ENCODE measurements at regions not wholly inside any gene's neighbourhood (a gene's known extent, or its start where the extent isn't known, plus 50 kb on each side); places are given as distances from the start of the nearest gene placed in this dataset.

DNA sequence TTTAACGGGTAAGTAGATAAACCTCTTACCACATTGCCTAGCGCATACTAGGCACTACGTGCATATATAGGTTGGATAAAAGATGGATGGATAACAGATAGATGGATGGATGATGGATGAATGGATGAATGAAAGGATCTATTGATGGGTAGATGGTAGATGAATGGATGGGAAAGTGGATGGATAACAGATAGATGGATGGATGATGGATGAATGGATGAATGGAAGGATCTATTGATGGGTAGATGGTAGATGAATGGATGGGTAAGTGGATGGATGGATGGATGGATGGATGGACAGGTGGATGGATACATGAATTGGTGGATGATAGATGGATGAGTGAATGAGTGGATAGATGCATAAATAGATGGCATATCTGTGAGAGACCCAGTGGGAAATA is 555.0 kb downstream of the MN1 start:
- no peak overlapping the region for H2BK20ac ChIP-seq (ENCODE audit: low read depth, low read length, poor library complexity, severe bottlenecking)
- H3K27me3 ChIP-seq (ENCODE audit: insufficient read depth, low read length): no peaks in the 10 kb centered on the region
- H2AFZ ChIP-seq (ENCODE audit: low read length): no peak overlapping the region
- no peak for DNase-seq
- no peak overlapping the region for H3K4me2 ChIP-seq (ENCODE audit: insufficient read depth, insufficient read length, low read length)
- H3K4ac ChIP-seq (ENCODE audit: low read depth, low read length): no peak overlapping the region
- no peak overlapping the region for H3K56ac ChIP-seq (ENCODE audit: insufficient read length, low read depth, low read length)
- H3T11ph ChIP-seq (ENCODE audit: low read length): no peak overlapping the region
- no peaks in the 10 kb centered on the region for H3K36me3 Mint-ChIP-seq (ENCODE audit: insufficient read depth in 1 of 3, low read depth in 3 of 3)
- H3K4me3 Mint-ChIP-seq: no peak overlapping the region
- peaks cover 14% of the 10 kb centered on the region for H3K27me3 Mint-ChIP-seq (ENCODE audit: low read depth)
- H3K23ac ChIP-seq (ENCODE audit: insufficient read length, low read depth, low read length): no peak overlapping the region
- no peaks in the 10 kb centered on the region for H3K9me3 Mint-ChIP-seq
- peaks cover 3 to 12% of the 10 kb centered on the region in 2 experiments for H3K4me1 Mint-ChIP-seq
- peaks cover under 1% of the 10 kb centered on the region for H4K20me1 ChIP-seq (ENCODE audit: control insufficient read depth, insufficient read depth, insufficient read length)
- no peak overlapping the region for H2BK12ac ChIP-seq (ENCODE audit: insufficient read length, low read depth, low read length)
- H4K91ac ChIP-seq (ENCODE audit: insufficient read length, low read depth, low read length): no peak overlapping the region
- H3K9me3 ChIP-seq (ENCODE audit: control insufficient read depth, low read depth, low read length): no peaks in the 10 kb centered on the region
- peaks cover 2% of the 10 kb centered on the region; the same call in 1 of the 2 replicates for H3K4me1 ChIP-seq (ENCODE audit: insufficient read depth, low read length)
- no peaks in the 10 kb centered on the region for H3K79me1 ChIP-seq (ENCODE audit: insufficient read depth, low read depth, low read length, poor library complexity, severe bottlenecking)
- no peak overlapping the region for H3K9ac ChIP-seq (ENCODE audit: extremely low read depth, insufficient read length, low read length)
- no peak overlapping the region for H3K27ac ChIP-seq (ENCODE audit: insufficient read length, low read depth, low read length)
- H3K18ac ChIP-seq (ENCODE audit: insufficient read length, low read depth, low read length): no peak overlapping the region
- H2BK15ac ChIP-seq (ENCODE audit: low read depth, low read length): no peak overlapping the region
- H3K23me2 ChIP-seq (ENCODE audit: insufficient read length, low read depth, low read length, poor library complexity, severe bottlenecking): no peaks in the 10 kb centered on the region
- no CpG with 5 or more reads among the region's 3 CpGs for WGBS (ENCODE audit: extremely low coverage, insufficient read length, low lambda C conversion rate)
- no peak overlapping the region for H3K27ac Mint-ChIP-seq
- no peak overlapping the region for H2AK5ac ChIP-seq (ENCODE audit: insufficient read length, low read length)
- H2BK120ac ChIP-seq (ENCODE audit: low read depth, low read length, poor library complexity, severe bottlenecking): no peak overlapping the region
- H2BK5ac ChIP-seq (ENCODE audit: insufficient read length, low read length): no peak overlapping the region
- H4K8ac ChIP-seq (replicated peaks; ENCODE audit: insufficient read length, low read depth, low read length): no peak overlapping the region
- H3K14ac ChIP-seq (ENCODE audit: insufficient read depth, low read length): no peak overlapping the region
- no peaks in the 10 kb centered on the region for H3K79me2 ChIP-seq (ENCODE audit: insufficient read depth, low read length)
- TF ChIP-seq, protein P1, sequence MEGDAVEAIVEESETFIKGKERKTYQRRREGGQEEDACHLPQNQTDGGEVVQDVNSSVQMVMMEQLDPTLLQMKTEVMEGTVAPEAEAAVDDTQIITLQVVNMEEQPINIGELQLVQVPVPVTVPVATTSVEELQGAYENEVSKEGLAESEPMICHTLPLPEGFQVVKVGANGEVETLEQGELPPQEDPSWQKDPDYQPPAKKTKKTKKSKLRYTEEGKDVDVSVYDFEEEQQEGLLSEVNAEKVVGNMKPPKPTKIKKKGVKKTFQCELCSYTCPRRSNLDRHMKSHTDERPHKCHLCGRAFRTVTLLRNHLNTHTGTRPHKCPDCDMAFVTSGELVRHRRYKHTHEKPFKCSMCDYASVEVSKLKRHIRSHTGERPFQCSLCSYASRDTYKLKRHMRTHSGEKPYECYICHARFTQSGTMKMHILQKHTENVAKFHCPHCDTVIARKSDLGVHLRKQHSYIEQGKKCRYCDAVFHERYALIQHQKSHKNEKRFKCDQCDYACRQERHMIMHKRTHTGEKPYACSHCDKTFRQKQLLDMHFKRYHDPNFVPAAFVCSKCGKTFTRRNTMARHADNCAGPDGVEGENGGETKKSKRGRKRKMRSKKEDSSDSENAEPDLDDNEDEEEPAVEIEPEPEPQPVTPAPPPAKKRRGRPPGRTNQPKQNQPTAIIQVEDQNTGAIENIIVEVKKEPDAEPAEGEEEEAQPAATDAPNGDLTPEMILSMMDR (conservative IDR thresholded peaks at IDR 0.05): no peak
- no peak overlapping the region for H4K5ac ChIP-seq (ENCODE audit: insufficient read length, low read depth, low read length)
